Stimulated activated naive B cell treated with anti-CD40 and anti-IgM and Interleukin-4, amounts not matched to agents 10 μg/mL and 1 μg/mL and 100 μg/mL, for 72 hours (primary cell): ENCODE measurements at regions not wholly inside any gene's neighbourhood (a gene's known extent, or its start where the extent isn't known, plus 50 kb on each side); places are given as distances from the start of the nearest gene placed in this dataset.
"Not testable (repeated sequence)": the region's sequence is repeated elsewhere in the genome, so short reads cannot be mapped to it uniquely, and the experiment has no call there.

Experiments used
- ATAC-seq, 2 donors: fragments of 150-1000 bp; cut with Tn5 transposase; replicated peaks; 2 replicates each; pipeline ENCODE4 v1.10.0; 2021; ENCODE audit warnings: moderate library complexity in 1 of 2
- DNase-seq: peaks from one replicate; pipeline ENCODE4 v3.0.0; 2021
- H3K27ac Mint-ChIP-seq: one replicate; pipeline ENCODE4 v1.8.0; 2022; ENCODE audit warnings: mild to moderate bottlenecking, mixed read lengths
- H3K27me3 Mint-ChIP-seq, 2 donors: one replicate each; pipeline ENCODE4 v1.8.0; 2022; ENCODE audit warnings: mixed read lengths in 2 of 2
- H3K36me3 Mint-ChIP-seq, 2 donors: one replicate each; pipeline ENCODE4 v1.8.0; 2022; ENCODE audit warnings: mixed read lengths in 2 of 2, mild to moderate bottlenecking in 1 of 2
- H3K4me1 Mint-ChIP-seq, 2 donors: one replicate each; pipeline ENCODE4 v1.8.0; 2022; ENCODE audit warnings: mixed read lengths in 2 of 2, mild to moderate bottlenecking in 1 of 2
- H3K4me3 Mint-ChIP-seq, 2 donors: one replicate each; pipeline ENCODE4 v1.8.0; 2022; ENCODE audit warnings: mild to moderate bottlenecking in 2 of 2, mixed read lengths in 2 of 2, moderate library complexity in 1 of 2
- H3K9me3 Mint-ChIP-seq, 2 donors: one replicate each; pipeline ENCODE4 v1.8.0; 2022; ENCODE audit warnings: mixed read lengths in 2 of 2, mild to moderate bottlenecking in 1 of 2

GRCh38 chr1:81178431-81179093 is 622.2 kb upstream of the ADGRL2 start:
- not testable (repeated sequence) for H3K9me3 Mint-ChIP-seq, DNase-seq, H3K4me3 Mint-ChIP-seq, H3K27ac Mint-ChIP-seq, H3K27me3 Mint-ChIP-seq, H3K36me3 Mint-ChIP-seq, ATAC-seq, H3K4me1 Mint-ChIP-seq

- Mint-ChIP-seq H3K36me3 (no peaks in the 10 kb centered on the region), H3K4me1 (no peaks in the 10 kb centered on the region), H3K27ac (no peak overlapping the region), H3K9me3 (peaks cover 19 to 21% of the 10 kb centered on the region in 2 donors), H3K27me3 (no peaks in the 10 kb centered on the region), H3K4me3 (no peak overlapping the region)
- ATAC-seq (no peak), DNase-seq (no peak)
Observed at GRCh38 chr1:81174811-81175476, 625.8 kb upstream of the ADGRL2 start.

- Mint-ChIP-seq H3K27ac (no peak overlapping the region), H3K4me3 (no peak overlapping the region), H3K27me3 (no peaks in the 10 kb centered on the region), H3K4me1 (no peaks in the 10 kb centered on the region), H3K9me3 (peaks cover 19 to 24% of the 10 kb centered on the region in 2 donors), H3K36me3 (no peaks in the 10 kb centered on the region)
- ATAC-seq (no peak), DNase-seq (no peak)
Observed at GRCh38 chr1:81174052-81174451, 626.7 kb upstream of the ADGRL2 start.

GRCh38 chr1:81172483-81172882 is 628.3 kb upstream of the ADGRL2 start:
- H3K9me3 Mint-ChIP-seq, result peaks cover 19 to 24% of the 10 kb centered on the region in 2 donors
- no peaks in the 10 kb centered on the region for H3K27me3 Mint-ChIP-seq
- no peaks in the 10 kb centered on the region for H3K4me1 Mint-ChIP-seq
- H3K36me3 Mint-ChIP-seq, result no peaks in the 10 kb centered on the region
- H3K4me3 Mint-ChIP-seq, result no peak overlapping the region
- H3K27ac Mint-ChIP-seq, result no peak overlapping the region
- ATAC-seq (no peak), DNase-seq (no peak)

GRCh38 chr1:81170721-81171120 is 630.0 kb upstream of the ADGRL2 start:
- H3K27ac Mint-ChIP-seq, result no peak overlapping the region
- H3K27me3 Mint-ChIP-seq, result no peaks in the 10 kb centered on the region
- no peaks in the 10 kb centered on the region for H3K4me1 Mint-ChIP-seq
- no peak for DNase-seq
- H3K4me3 Mint-ChIP-seq, result no peak overlapping the region
- H3K9me3 Mint-ChIP-seq, result peaks cover 21 to 24% of the 10 kb centered on the region in 2 donors
- H3K36me3 Mint-ChIP-seq, result no peaks in the 10 kb centered on the region
- ATAC-seq, result no peak

GRCh38 chr1:81165963-81166362 is 634.8 kb upstream of the ADGRL2 start:
- Mint-ChIP-seq H3K4me3 (no peak overlapping the region), H3K4me1 (no peaks in the 10 kb centered on the region), H3K27ac (no peak overlapping the region), H3K36me3 (no peaks in the 10 kb centered on the region), H3K27me3 (no peaks in the 10 kb centered on the region), H3K9me3 (peaks cover 15% of the 10 kb centered on the region in 2 donors)
- ATAC-seq, result no peak
- DNase-seq, result no peak

- no peaks in the 10 kb centered on the region for H3K27me3 Mint-ChIP-seq
- H3K4me1 Mint-ChIP-seq, result no peaks in the 10 kb centered on the region
- no peak for ATAC-seq
- H3K27ac Mint-ChIP-seq, result no peak overlapping the region
- H3K36me3 Mint-ChIP-seq, result no peaks in the 10 kb centered on the region
- H3K4me3 Mint-ChIP-seq, result no peak overlapping the region
- peaks cover 8 to 12% of the 10 kb centered on the region in 2 donors for H3K9me3 Mint-ChIP-seq
- no peak for DNase-seq
Observed at GRCh38 chr1:81160696-81161095, 640.0 kb upstream of the ADGRL2 start.

- Mint-ChIP-seq H3K9me3 (peaks cover 0 to 5% of the 10 kb centered on the region in 2 donors), H3K36me3 (no peaks in the 10 kb centered on the region), H3K4me3 (no peak overlapping the region), H3K27ac (no peak overlapping the region), H3K4me1 (no peaks in the 10 kb centered on the region), H3K27me3 (no peaks in the 10 kb centered on the region)
- ATAC-seq (no peak), DNase-seq (no peak)
Observed at GRCh38 chr1:81158592-81158991, 642.1 kb upstream of the ADGRL2 start.

- ATAC-seq (no peak), DNase-seq (no peak)
- no peaks in the 10 kb centered on the region for H3K4me1 Mint-ChIP-seq
- H3K27me3 Mint-ChIP-seq, result no peaks in the 10 kb centered on the region
- H3K36me3 Mint-ChIP-seq, result no peaks in the 10 kb centered on the region
- H3K9me3 Mint-ChIP-seq, result peaks cover 0 to 5% of the 10 kb centered on the region in 2 donors
- no peak overlapping the region for H3K4me3 Mint-ChIP-seq
- H3K27ac Mint-ChIP-seq, result no peak overlapping the region
Observed at GRCh38 chr1:81157686-81158085, 643.0 kb upstream of the ADGRL2 start.

- no peak for ATAC-seq
- no peak overlapping the region for H3K4me3 Mint-ChIP-seq
- no peaks in the 10 kb centered on the region for H3K27me3 Mint-ChIP-seq
- no peaks in the 10 kb centered on the region for H3K36me3 Mint-ChIP-seq
- no peak overlapping the region for H3K27ac Mint-ChIP-seq
- H3K4me1 Mint-ChIP-seq, result no peaks in the 10 kb centered on the region
- peaks cover 0 to 5% of the 10 kb centered on the region in 2 donors for H3K9me3 Mint-ChIP-seq
- no peak for DNase-seq
Observed at GRCh38 chr1:81156887-81157286, 643.8 kb upstream of the ADGRL2 start.

- no peak overlapping the region for H3K4me3 Mint-ChIP-seq
- ATAC-seq, result no peak
- no peaks in the 10 kb centered on the region for H3K27me3 Mint-ChIP-seq
- no peak overlapping the region for H3K27ac Mint-ChIP-seq
- DNase-seq, result no peak
- peaks cover 0 to 1% of the 10 kb centered on the region in 2 donors for H3K9me3 Mint-ChIP-seq
- no peaks in the 10 kb centered on the region for H3K36me3 Mint-ChIP-seq
- H3K4me1 Mint-ChIP-seq, result no peaks in the 10 kb centered on the region
Observed at GRCh38 chr1:81155131-81155530, 645.6 kb upstream of the ADGRL2 start.

- Mint-ChIP-seq H3K36me3 (no peaks in the 10 kb centered on the region), H3K4me3 (no peak overlapping the region), H3K27me3 (no peaks in the 10 kb centered on the region), H3K9me3 (peaks cover 0 to 6% of the 10 kb centered on the region in 2 donors), H3K27ac (no peak overlapping the region), H3K4me1 (no peaks in the 10 kb centered on the region)
- ATAC-seq, result no peak
- DNase-seq, result no peak
Observed at GRCh38 chr1:81151206-81151605, 649.5 kb upstream of the ADGRL2 start.

- DNase-seq (no peak), ATAC-seq (no peak)
- H3K27me3 Mint-ChIP-seq, result no peaks in the 10 kb centered on the region
- no peaks in the 10 kb centered on the region for H3K4me1 Mint-ChIP-seq
- H3K4me3 Mint-ChIP-seq, result no peak overlapping the region
- no peak overlapping the region for H3K27ac Mint-ChIP-seq
- H3K9me3 Mint-ChIP-seq, result peaks cover 0 to 6% of the 10 kb centered on the region in 2 donors
- no peaks in the 10 kb centered on the region for H3K36me3 Mint-ChIP-seq
Observed at GRCh38 chr1:81149649-81150325, 650.9 kb upstream of the ADGRL2 start.

- ATAC-seq (no peak), DNase-seq (no peak)
- no peak overlapping the region for H3K27ac Mint-ChIP-seq
- H3K4me1 Mint-ChIP-seq, result no peaks in the 10 kb centered on the region
- H3K27me3 Mint-ChIP-seq, result no peaks in the 10 kb centered on the region
- no peaks in the 10 kb centered on the region for H3K36me3 Mint-ChIP-seq
- H3K4me3 Mint-ChIP-seq, result no peak overlapping the region
- peaks cover 0 to 5% of the 10 kb centered on the region in 2 donors for H3K9me3 Mint-ChIP-seq
Observed at GRCh38 chr1:81144240-81144825, 656.4 kb upstream of the ADGRL2 start.
